ENCODE measurements at regions not wholly inside any gene's neighbourhood (a gene's known extent, or its start where the extent isn't known, plus 50 kb on each side); places are given as distances from the start of the nearest gene placed in this dataset.

DNA sequence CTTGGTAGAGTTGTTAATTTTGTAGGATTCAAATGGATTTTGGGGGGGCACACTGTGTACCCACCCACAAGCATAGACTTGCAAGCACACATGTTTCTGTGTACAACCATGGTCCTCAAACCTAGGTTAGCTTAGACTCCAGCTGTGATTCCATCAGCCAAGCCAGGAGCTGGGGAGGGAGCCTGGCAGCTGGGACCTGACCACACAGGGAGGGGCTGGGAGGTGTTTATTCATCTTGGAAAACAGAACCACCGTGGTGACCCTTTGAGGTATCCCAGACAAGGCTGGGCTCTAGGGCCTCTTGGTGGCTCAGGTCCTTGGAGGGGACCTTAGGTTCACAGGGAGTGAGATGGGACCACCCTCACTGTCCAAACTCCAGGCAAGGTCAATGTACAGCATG is 410.3 kb downstream of the NEBL start:
- TF ChIP-seq POLR2A (IDR thresholded peaks at IDR 0.05): no peak
- no peak for TF ChIP-seq POLR2AphosphoS5 (IDR thresholded peaks at IDR 0.05)

Data from gastroesophageal sphincter (tissue), 2 donors.